COLO668 (cell line): ENCODE measurements at regions not wholly inside any gene's neighbourhood (a gene's known extent, or its start where the extent isn't known, plus 50 kb on each side); places are given as distances from the start of the nearest gene placed in this dataset.

ENCODE experiments used
- DNase-seq: peaks from one replicate; lab custom pipeline; 2025; ENCODE audit not compliant: unreplicated experiment; lab: John Stamatoyannopoulos, UW

DNA sequence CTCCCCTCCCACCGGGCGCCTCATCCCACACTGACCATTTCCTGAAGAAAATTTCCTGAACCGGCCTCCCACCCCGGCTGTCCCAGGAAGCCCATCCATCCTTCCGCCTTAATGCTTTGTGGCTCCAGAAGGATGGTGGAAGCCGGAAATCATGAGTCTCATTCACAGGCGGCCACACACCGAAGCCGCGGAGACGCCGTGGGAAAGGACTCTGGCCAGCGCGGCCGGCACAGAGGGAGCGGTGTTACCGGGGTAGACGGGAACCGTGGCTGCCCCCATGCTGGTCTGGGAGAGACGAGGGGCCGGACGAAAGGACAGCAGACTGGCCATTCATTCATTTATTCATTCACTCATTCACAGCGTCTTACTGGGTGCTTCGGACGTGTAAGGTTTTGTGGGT is 326.8 kb downstream of the SEC14L1 start:
- DNase-seq = no peak

DNA sequence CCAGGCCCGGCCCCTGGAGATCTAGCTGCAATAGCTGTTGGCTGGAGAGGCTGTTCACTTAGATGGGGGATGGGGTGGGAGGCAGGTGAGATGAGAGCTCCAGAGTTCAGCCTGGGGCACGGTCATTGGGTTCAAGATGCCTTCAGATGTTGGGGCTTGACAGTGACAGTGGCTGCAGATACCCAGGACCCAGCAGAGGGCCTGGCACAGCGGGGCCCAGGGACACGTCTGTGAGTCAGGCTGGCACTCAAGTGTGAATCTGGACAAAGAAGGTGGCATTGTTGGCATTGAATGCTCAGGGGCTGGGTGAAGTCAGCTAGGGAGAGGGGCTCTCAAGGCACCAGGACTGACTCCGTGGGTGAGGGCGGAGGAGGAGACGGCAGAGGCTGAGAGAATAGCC is 328.1 kb downstream of the SEC14L1 start:
- no peak for DNase-seq

DNA sequence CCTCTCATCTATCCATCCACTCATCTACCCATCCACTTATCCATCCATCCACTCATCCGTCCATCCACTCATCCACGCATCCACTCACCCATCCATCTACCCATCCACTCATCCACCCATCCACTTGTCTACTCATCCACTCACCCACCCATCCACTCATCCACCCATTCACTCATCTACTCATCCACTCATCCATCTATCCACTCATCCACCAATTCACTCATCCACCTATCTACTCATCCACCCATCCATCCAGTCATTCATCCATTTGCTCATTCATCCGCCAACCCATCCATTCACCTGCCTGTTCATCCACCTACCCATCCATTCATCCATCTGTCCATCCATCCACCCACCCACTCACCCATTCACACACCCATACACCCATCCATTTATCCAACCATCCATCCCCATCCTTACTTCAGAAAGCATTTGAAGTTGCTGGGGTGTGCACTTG is 329.6 kb downstream of the SEC14L1 start:
- no peak for DNase-seq

GRCh38 chr17:77470800-77471733 is 330.3 kb downstream of the SEC14L1 start:
- DNase-seq = no peak

DNA sequence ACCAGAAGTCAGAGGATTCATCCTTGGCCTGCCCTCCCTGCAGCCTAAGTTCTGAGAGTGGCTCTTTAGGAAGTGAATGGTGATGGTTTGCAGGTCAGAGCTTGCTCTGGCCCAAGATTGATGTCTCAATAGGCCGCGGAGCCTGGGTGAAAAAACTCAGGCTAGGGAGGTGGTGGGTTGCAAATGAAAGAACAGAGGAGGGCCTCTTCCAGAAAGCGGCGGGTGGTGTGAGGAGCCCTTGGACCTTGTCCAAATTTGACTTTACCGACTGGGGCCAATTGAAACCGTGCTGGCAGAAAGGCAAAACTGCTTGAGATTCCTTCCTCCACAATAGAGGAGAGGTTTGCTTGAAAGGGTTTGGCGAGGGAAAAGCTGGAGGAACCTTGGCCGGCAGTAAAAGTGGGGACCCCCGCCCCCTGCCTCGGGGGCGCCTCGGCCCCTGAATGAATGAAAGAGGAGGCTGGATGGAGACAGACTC is 331.3 kb downstream of the SEC14L1 start:
- no peak for DNase-seq

GRCh38 chr17:77472468-77473310 is 331.9 kb downstream of the SEC14L1 start:
- DNase-seq = no peak

GRCh38 chr17:77473615-77474226 is 333.0 kb downstream of the SEC14L1 start:
- DNase-seq = no peak

GRCh38 chr17:77474292-77474988 is 333.7 kb downstream of the SEC14L1 start:
- no peak for DNase-seq

- DNase-seq = no peak
Measured at GRCh38 chr17:77475016-77475976, 334.5 kb downstream of the SEC14L1 start.

DNA sequence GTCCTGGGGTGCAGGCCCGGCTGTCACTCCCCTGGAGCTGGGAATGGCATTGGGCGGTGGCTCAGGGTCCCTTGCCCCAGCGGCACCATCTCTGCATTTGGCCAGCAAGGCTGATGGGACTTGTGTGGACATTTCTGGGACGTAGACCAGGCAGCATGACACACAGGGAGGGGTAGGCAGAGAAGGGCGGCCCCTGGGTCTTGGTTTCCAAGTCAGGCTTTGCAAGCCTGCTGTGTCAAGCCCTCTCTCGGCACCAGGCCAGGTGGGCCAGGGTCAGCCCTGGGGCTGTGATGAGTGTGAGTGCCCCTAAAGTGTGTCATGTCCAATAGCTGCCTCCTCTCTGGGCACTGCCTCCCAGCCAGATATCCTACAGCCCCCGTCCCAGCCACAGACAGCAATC is 335.2 kb downstream of the SEC14L1 start:
- no peak for DNase-seq

- no peak for DNase-seq
Measured at GRCh38 chr17:77476498-77476897, 335.7 kb downstream of the SEC14L1 start.

GRCh38 chr17:77476931-77477805 is 336.4 kb downstream of the SEC14L1 start:
- no peak for DNase-seq

- no peak for DNase-seq
Measured at GRCh38 chr17:77478281-77478680, 337.5 kb downstream of the SEC14L1 start.

GRCh38 chr17:77478899-77479298 is 338.1 kb downstream of the SEC14L1 start:
- DNase-seq = no peak

DNA sequence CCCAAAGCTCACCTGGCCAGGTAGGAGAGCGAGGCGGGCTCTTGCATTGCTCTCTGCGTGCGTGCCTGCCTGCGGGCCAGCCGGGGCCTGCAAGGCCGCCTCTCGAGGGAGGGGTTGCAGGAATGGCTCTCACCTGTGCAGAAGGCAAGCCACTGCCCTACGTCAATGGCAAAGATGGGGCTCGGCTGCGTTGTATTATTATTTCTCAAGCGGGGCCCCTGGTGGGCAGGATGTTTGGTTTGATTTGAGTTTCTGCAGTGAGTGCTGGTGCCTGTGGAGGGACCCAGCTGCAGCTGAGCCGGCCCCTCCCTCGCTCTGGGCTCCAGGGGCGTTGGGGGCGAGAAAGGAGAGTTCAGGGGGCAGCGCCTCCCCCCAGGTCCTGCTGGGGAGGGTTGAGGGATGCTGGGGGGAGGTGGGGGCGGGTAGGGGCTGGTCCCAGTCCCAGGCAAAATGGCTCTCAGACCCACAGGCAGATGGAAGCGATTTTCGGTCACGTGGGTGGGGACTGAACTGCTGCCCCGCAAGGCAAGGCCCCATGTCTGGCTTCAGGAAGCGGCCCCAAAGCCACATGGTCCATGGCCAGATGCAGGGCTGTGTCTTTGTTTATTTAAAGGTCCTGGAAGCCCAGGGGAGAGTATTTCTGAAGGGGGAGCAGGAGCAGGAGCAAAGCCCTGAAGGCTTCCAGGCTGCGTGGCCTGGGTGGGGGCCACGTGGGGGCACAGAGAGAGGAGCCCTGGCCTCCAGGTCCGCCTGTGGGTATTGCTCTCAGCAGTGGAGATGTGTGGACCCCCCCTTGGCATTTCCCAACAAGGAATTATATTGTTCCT is 338.8 kb downstream of the SEC14L1 start:
- no peak for DNase-seq

DNA sequence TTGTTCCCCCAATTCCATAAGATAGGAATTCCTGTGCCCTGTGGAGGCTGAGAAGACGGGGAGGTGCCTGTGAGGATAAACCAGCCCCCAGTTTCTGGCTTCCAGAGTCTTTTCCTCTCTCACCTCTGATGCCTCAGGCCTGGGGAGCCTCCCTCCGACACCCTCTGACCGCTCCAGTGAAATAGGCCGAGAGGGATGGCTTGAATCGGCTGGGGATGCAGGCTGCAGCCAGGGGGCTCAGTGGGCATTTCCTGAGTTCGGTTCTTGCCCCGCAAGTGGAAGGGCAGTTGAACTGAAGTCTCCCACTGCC is 339.4 kb downstream of the SEC14L1 start:
- DNase-seq = no peak

DNA sequence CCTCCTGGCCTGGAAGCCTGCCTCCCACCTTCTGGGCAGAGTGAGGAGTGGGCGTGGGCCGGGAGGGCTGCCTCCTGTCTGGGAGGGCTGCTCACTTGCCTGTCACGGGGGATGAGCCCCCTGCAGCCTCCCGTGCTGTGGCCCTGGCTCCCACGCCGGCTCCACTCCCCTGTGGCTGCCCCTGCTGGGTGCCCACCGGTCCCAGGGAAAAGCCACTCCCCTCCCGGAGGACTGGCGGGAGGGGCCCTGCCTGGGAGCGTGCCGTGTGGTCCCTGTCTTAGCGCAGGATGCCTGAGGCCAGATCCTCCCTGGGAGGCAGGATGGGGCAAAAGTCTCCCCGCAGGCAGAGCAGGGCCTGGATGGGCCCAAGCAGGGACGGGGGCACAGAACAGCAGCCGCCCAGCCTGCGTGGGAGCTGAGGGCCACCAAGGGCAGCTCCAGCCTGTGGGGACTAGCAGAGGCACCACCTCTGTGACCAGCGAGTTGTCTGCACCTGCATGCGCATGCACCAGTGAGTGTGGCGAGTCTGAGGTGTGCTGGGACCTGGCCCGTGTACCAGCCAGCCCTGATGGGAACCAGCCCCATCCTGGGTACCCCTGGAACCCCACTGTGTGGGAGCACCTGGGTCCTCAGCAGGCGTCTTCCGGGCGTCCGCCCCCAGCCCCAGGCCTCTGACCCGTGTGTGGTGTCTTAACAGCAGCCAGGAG is 339.9 kb downstream of the SEC14L1 start:
- DNase-seq = no peak
